SU-DHL-6 (cell line): ENCODE measurements at regions not wholly inside any gene's neighbourhood (a gene's known extent, or its start where the extent isn't known, plus 50 kb on each side); places are given as distances from the start of the nearest gene placed in this dataset.

Source experiments
- H2AFZ ChIP-seq: fragments of 200-600 bp; sonication (generic); 2 replicates; pipeline ENCODE4 v1.6.1; 2014; ENCODE audit warnings: low read depth, mild to moderate bottlenecking, moderate library complexity, mixed read lengths, antibody characterized with exemption, low read length; ENCODE audit not compliant: severe bottlenecking
- H3F3A ChIP-seq: fragments of 200-600 bp; shearing (Covaris generic); 2 replicates; pipeline ENCODE4 v1.6.0; 2016; ENCODE audit warnings: antibody characterized with exemption, mild to moderate bottlenecking; ENCODE audit not compliant: insufficient read depth
- H3K27ac ChIP-seq: fragments of 200-600 bp; sonication (generic); 2 replicates; pipeline ENCODE4 v1.5.1; 2016; ENCODE audit warnings: low read depth, mild to moderate bottlenecking, low read length, moderate library complexity, mixed read lengths
- H3K27me3 ChIP-seq: fragments of 200-600 bp; sonication (generic), shearing (Covaris generic); 2 replicates; pipeline ENCODE4 v1.6.0; 2014; ENCODE audit warnings: mild to moderate bottlenecking, low read length
- H3K36me3 ChIP-seq: fragments of 200-600 bp; sonication (generic); 2 replicates; pipeline ENCODE4 v1.6.1; 2014; ENCODE audit warnings: mild to moderate bottlenecking, low read length, mixed read lengths
- H3K4me2 ChIP-seq: fragments of 300-600, 200-600 bp; shearing (Covaris generic), sonication (generic); 2 replicates; pipeline ENCODE4 v1.6.0; 2014; ENCODE audit warnings: low read length, low read depth, mild to moderate bottlenecking; ENCODE audit not compliant: poor library complexity, severe bottlenecking
- H3K4me3 ChIP-seq: fragments of 200-600 bp; sonication (generic); 2 replicates; pipeline ENCODE4 v1.5.1; 2014; ENCODE audit warnings: antibody characterized with exemption, low read length, mild to moderate bottlenecking, mixed read lengths; ENCODE audit not compliant: insufficient read depth, poor library complexity, severe bottlenecking
- H3K79me2 ChIP-seq: fragments of 200-600 bp; sonication (generic); 2 replicates; pipeline ENCODE4 v1.6.1; 2014; ENCODE audit warnings: mild to moderate bottlenecking, low read length, moderate library complexity; ENCODE audit not compliant: insufficient read depth
- H3K9ac ChIP-seq: fragments of 200-600 bp; sonication (generic); 2 replicates; pipeline ENCODE4 v1.7.0; 2014; ENCODE audit warnings: mild to moderate bottlenecking, low read length
- H3K9me2 ChIP-seq: fragments of 200-600 bp; sonication (generic); replicated peaks from 2 replicates; pipeline ENCODE4 v1.6.1; 2014; ENCODE audit warnings: low read length; ENCODE audit not compliant: insufficient read depth
- H3K9me3 ChIP-seq: fragments of 200-600 bp; sonication (generic); 2 replicates; pipeline ENCODE4 v1.6.1; 2014; ENCODE audit warnings: low read length, mixed read lengths; ENCODE audit not compliant: insufficient read depth
- H4K20me1 ChIP-seq: fragments of 200-600 bp; sonication (generic); 2 replicates; pipeline ENCODE4 v1.6.1; 2014; ENCODE audit warnings: low read depth, mild to moderate bottlenecking, antibody characterized with exemption, low read length, moderate library complexity, mixed read lengths
- CTCF ChIP-seq: fragments of 200-600 bp; sonication (generic); IDR thresholded peaks from one replicate; pipeline ENCODE4 v1.5.1; 2017; ENCODE audit warnings: antibody characterized with exemption, mild to moderate bottlenecking, low read length, moderate library complexity; ENCODE audit not compliant: insufficient read depth, poor library complexity, severe bottlenecking
- EZH2phosphoT487 ChIP-seq: fragments of 200-600 bp; sonication (generic), shearing (Covaris generic); conservative IDR thresholded peaks from 2 replicates; pipeline ENCODE4 v1.6.1; 2018; ENCODE audit warnings: mild to moderate bottlenecking, antibody characterized with exemption, low read length, moderate library complexity, mixed read lengths

DNA sequence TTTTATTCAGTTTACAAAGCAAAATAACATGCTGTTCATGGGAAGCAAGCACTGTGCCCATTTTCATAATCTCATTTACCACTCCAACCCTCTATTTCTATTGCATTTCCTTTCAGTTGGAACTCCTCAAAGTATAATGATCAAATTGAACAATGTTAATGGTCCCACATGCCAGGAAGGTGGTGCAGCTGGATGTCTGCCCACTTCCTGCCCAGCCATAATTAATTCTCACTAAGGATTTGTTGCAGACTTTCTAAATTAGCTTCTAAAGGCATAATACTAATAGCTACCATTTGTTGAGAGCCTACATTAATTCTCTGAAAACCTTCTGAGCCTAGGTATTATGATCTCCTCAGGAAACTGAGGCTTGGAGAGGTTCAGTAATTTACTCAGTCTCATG, 316.1 kb upstream of the TPM1 start:
- no peaks in the 10 kb centered on the region for H3F3A ChIP-seq
- H3K9me2 ChIP-seq, result no peaks in the 10 kb centered on the region
- H3K9me3 ChIP-seq, result no peaks in the 10 kb centered on the region
- H4K20me1 ChIP-seq, result no peaks in the 10 kb centered on the region
- no peak overlapping the region for H3K4me3 ChIP-seq
- no peak overlapping the region for H3K9ac ChIP-seq
- H3K4me2 ChIP-seq, result no peak overlapping the region
- 0 out of 2 replicates have a peak, but pooled peaks cover 3% of the 10 kb centered on the region for H3K27me3 ChIP-seq
- no peaks in the 10 kb centered on the region for H3K79me2 ChIP-seq
- H2AFZ ChIP-seq, result no peak overlapping the region
- no peak overlapping the region for H3K27ac ChIP-seq
- TF ChIP-seq CTCF (no peak), EZH2phosphoT487 (no peak)
- H3K36me3 ChIP-seq, result no peaks in the 10 kb centered on the region

DNA sequence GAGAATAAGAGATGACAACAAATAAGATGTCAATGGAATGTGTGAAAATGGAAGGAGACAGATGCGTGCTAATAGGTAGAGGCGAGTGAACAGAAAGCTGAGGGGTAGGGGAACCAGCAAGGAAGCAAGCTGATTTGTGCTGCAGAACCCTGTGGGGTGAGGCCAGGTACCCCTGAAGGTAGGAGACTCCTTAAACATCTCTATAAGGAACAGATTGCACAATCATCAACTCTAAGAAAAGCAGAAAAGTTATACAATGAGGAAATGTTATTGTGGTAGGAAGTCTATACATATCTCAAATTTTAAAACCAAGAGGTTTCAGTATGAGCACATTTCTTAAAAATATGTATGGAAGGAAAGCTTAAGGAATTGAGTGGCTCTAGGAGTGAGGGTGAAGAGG, 315.0 kb upstream of the TPM1 start:
- H3K9me2 ChIP-seq, result no peaks in the 10 kb centered on the region
- no peaks in the 10 kb centered on the region for H3F3A ChIP-seq
- no peak overlapping the region for H3K9ac ChIP-seq
- no peak overlapping the region for H2AFZ ChIP-seq
- 0 out of 2 replicates have a peak, but pooled peaks cover 3% of the 10 kb centered on the region for H3K27me3 ChIP-seq
- H3K36me3 ChIP-seq, result no peaks in the 10 kb centered on the region
- H3K27ac ChIP-seq, result no peak overlapping the region
- no peak overlapping the region for H3K4me3 ChIP-seq
- H4K20me1 ChIP-seq, result no peaks in the 10 kb centered on the region
- H3K4me2 ChIP-seq, result no peak overlapping the region
- no peaks in the 10 kb centered on the region for H3K79me2 ChIP-seq
- H3K9me3 ChIP-seq, result no peaks in the 10 kb centered on the region
- TF ChIP-seq EZH2phosphoT487 (no peak), CTCF (no peak)

GRCh38 chr15:62730825-62731224, 311.7 kb upstream of the TPM1 start:
- TF ChIP-seq CTCF (no peak), EZH2phosphoT487 (no peak)

GRCh38 chr15:62732078-62732477, 310.5 kb upstream of the TPM1 start:
- H2AFZ ChIP-seq, result no peak overlapping the region
- H3K4me3 ChIP-seq, result no peak overlapping the region
- H3K27me3 ChIP-seq, result 0 out of 2 replicates have a peak, but pooled peaks cover 3% of the 10 kb centered on the region
- no peaks in the 10 kb centered on the region for H4K20me1 ChIP-seq
- no peaks in the 10 kb centered on the region for H3K9me3 ChIP-seq
- TF ChIP-seq EZH2phosphoT487, result no peak
- TF ChIP-seq CTCF, result no peak
- no peaks in the 10 kb centered on the region for H3K36me3 ChIP-seq
- H3K79me2 ChIP-seq, result no peaks in the 10 kb centered on the region
- no peak overlapping the region for H3K9ac ChIP-seq
- no peaks in the 10 kb centered on the region for H3F3A ChIP-seq
- no peak overlapping the region for H3K4me2 ChIP-seq
- no peak overlapping the region for H3K27ac ChIP-seq
- no peaks in the 10 kb centered on the region for H3K9me2 ChIP-seq

More at GRCh38 chr15:62730825-62731224, 311.7 kb upstream of the TPM1 start:
- Histone ChIP-seq H3K36me3 (no peaks in the 10 kb centered on the region), H3K4me2 (no peak overlapping the region), H3F3A (no peaks in the 10 kb centered on the region), H3K27ac (no peak overlapping the region), H3K4me3 (no peak overlapping the region), H2AFZ (no peak overlapping the region), H3K9me3 (no peaks in the 10 kb centered on the region), H3K79me2 (no peaks in the 10 kb centered on the region), H4K20me1 (no peaks in the 10 kb centered on the region), H3K9ac (no peak overlapping the region), H3K27me3 (0 out of 2 replicates have a peak, but pooled peaks cover 3% of the 10 kb centered on the region), H3K9me2 (no peaks in the 10 kb centered on the region)
